ENCODE measurements at regions not wholly inside any gene's neighbourhood (a gene's known extent, or its start where the extent isn't known, plus 50 kb on each side); places are given as distances from the start of the nearest gene placed in this dataset.

DNA sequence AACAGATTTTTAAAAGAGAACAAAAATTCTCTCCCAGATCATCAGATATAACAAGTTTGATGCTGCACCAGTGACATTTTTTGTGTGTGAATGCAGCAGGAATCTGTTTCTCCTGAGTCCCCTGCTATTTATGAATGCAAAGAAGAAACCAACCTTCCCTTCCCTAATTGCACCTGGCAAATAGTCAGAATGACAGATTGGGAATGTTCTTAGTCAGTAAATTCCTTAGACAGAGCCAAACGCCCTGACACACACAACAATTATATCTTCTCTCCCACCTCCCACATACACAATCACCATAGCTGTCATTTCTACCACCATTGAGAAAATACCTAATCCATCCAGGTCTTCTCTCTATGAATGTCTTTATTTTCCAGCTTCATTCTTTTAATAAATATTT lies 174.4 kb downstream of the ALG10B start:
- CTCF ChIA-PET, result no interaction called here
- Histone ChIP-seq H3K36me3 (ENCODE audit: low read depth, low read length) (no peaks in the 10 kb centered on the region), H3K4me3 (ENCODE audit: low read length) (no peak overlapping the region), H2AFZ (ENCODE audit: low read length) (no peak overlapping the region), H3K9ac (ENCODE audit: low read length) (no peak overlapping the region), H3K79me2 (ENCODE audit: low read length) (no peaks in the 10 kb centered on the region), H3K27me3 (ENCODE audit: low read length) (no peaks in the 10 kb centered on the region), H3K9me2 (replicated peaks; ENCODE audit: low read length) (no peaks in the 10 kb centered on the region), H3K9me3 (ENCODE audit: low read length) (no peaks in the 10 kb centered on the region), H3K27ac (ENCODE audit: low read length) (no peak overlapping the region), H3F3A (ENCODE audit: low read length, unreplicated experiment) (no peaks in the 10 kb centered on the region), H3K4me1 (ENCODE audit: insufficient read depth, low read length) (no peaks in the 10 kb centered on the region), H4K20me1 (ENCODE audit: low read length) (no peaks in the 10 kb centered on the region), H3K4me2 (ENCODE audit: low read length) (no peak overlapping the region)
- ATAC-seq (no peak), DNase-seq (no peak)
- TF ChIP-seq EZH2phosphoT487 (IDR thresholded peaks at IDR 0.05; ENCODE audit: borderline replicate concordance, low read length) (no peak), EZH2 (IDR thresholded peaks at IDR 0.05; ENCODE audit: low read length, unreplicated experiment) (no peak)
- TF ChIP-seq, protein P1, sequence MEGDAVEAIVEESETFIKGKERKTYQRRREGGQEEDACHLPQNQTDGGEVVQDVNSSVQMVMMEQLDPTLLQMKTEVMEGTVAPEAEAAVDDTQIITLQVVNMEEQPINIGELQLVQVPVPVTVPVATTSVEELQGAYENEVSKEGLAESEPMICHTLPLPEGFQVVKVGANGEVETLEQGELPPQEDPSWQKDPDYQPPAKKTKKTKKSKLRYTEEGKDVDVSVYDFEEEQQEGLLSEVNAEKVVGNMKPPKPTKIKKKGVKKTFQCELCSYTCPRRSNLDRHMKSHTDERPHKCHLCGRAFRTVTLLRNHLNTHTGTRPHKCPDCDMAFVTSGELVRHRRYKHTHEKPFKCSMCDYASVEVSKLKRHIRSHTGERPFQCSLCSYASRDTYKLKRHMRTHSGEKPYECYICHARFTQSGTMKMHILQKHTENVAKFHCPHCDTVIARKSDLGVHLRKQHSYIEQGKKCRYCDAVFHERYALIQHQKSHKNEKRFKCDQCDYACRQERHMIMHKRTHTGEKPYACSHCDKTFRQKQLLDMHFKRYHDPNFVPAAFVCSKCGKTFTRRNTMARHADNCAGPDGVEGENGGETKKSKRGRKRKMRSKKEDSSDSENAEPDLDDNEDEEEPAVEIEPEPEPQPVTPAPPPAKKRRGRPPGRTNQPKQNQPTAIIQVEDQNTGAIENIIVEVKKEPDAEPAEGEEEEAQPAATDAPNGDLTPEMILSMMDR (conservative IDR thresholded peaks at IDR 0.05; ENCODE audit: low read depth, low read length), result no peak
- intact Hi-C loops (cut with micrococcal nuclease), result loop anchor here (5.0 kb wide), 1 partner anchor 44 kb away; no protein-coding TSS in a partner anchor
- no TSS peak for BruUV-seq (replicated peaks)
- POLR2A ChIA-PET (ENCODE audit: unreplicated experiment), result no interaction called here

DNA sequence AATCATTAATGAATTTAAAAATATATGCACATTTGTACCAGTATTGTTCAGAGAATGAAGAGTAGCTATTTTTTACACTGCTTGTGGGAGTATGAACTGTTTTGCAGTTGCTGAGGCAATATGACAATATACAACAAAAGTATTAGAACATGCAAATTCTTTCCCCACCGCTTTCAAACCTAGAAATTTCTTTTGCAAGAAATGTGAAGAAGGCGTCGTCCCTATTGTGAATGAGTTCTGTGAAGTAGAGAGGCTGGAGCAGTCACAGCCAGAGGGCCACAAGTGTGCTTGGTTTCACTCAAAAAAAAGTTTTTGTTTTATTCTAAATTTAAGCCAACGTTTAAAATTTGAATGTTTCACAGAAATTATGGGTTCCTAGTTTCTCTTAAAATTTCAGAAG lies 184.9 kb downstream of the ALG10B start:
- CTCF ChIA-PET, result no interaction called here
- TF ChIP-seq, protein P1 (conservative IDR thresholded peaks at IDR 0.05; ENCODE audit: low read depth, low read length), result no peak
- TF ChIP-seq EZH2 (IDR thresholded peaks at IDR 0.05; ENCODE audit: low read length, unreplicated experiment) (no peak), EZH2phosphoT487 (IDR thresholded peaks at IDR 0.05; ENCODE audit: borderline replicate concordance, low read length) (no peak)
- Histone ChIP-seq H3K4me2 (ENCODE audit: low read length) (no peak overlapping the region), H3K27me3 (ENCODE audit: low read length) (no peaks in the 10 kb centered on the region), H4K20me1 (ENCODE audit: low read length) (no peaks in the 10 kb centered on the region), H3K4me1 (ENCODE audit: insufficient read depth, low read length) (peaks cover 8% of the 10 kb centered on the region; the same call in 1 of the 2 replicates), H3K9me3 (ENCODE audit: low read length) (0 out of 2 replicates have a peak, but pooled peaks cover 8% of the 10 kb centered on the region), H3F3A (ENCODE audit: low read length, unreplicated experiment) (no peaks in the 10 kb centered on the region), H3K27ac (ENCODE audit: low read length) (no peak overlapping the region), H3K9me2 (replicated peaks; ENCODE audit: low read length) (no peaks in the 10 kb centered on the region), H3K9ac (ENCODE audit: low read length) (no peak overlapping the region), H3K79me2 (ENCODE audit: low read length) (no peaks in the 10 kb centered on the region), H3K4me3 (ENCODE audit: low read length) (no peak overlapping the region), H3K36me3 (ENCODE audit: low read depth, low read length) (no peaks in the 10 kb centered on the region), H2AFZ (ENCODE audit: low read length) (no peak overlapping the region)
- ATAC-seq (no peak), DNase-seq (no peak)
- POLR2A ChIA-PET (ENCODE audit: unreplicated experiment), result no interaction called here
- intact Hi-C loops (cut with micrococcal nuclease), result loop anchor here (10.0 kb wide), 1 partner anchor 117 kb away; no protein-coding TSS in a partner anchor
- no TSS peak for BruUV-seq (replicated peaks)

DNA sequence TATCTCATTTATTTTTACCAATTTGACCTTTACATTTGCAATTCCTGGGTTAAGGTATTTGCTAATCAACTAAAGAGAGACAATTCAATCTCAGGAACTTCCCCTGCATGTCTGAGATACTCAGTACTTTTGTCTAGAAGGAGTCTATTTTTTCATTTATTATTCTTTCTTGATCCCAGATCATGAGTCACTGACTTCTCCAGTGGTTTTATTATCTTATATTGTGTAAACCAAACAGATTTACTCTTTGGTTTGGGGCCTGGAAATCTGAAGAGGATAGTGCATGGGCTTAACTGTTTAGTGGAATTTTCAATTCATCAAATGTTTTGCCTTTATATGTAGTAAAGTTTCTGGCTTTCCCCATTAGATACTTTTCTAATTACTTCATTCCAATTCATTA lies 185.4 kb downstream of the ALG10B start:
- Histone ChIP-seq H3K36me3 (ENCODE audit: low read depth, low read length) (no peaks in the 10 kb centered on the region), H3K9me3 (ENCODE audit: low read length) (0 out of 2 replicates have a peak, but pooled peaks cover 8% of the 10 kb centered on the region), H3K4me1 (ENCODE audit: insufficient read depth, low read length) (peaks cover 8% of the 10 kb centered on the region; the same call in 1 of the 2 replicates), H3K4me2 (ENCODE audit: low read length) (no peak overlapping the region), H4K20me1 (ENCODE audit: low read length) (no peaks in the 10 kb centered on the region), H3K4me3 (ENCODE audit: low read length) (no peak overlapping the region), H3K9me2 (replicated peaks; ENCODE audit: low read length) (no peaks in the 10 kb centered on the region), H3K27ac (ENCODE audit: low read length) (no peak overlapping the region), H2AFZ (ENCODE audit: low read length) (no peak overlapping the region), H3K9ac (ENCODE audit: low read length) (no peak overlapping the region), H3K27me3 (ENCODE audit: low read length) (no peaks in the 10 kb centered on the region), H3K79me2 (ENCODE audit: low read length) (no peaks in the 10 kb centered on the region), H3F3A (ENCODE audit: low read length, unreplicated experiment) (no peaks in the 10 kb centered on the region)
- DNase-seq, result peak; percentile 42
- peak; percentile 85 for ATAC-seq
- BruUV-seq (replicated peaks), result no TSS peak
- no peak for TF ChIP-seq EZH2phosphoT487 (IDR thresholded peaks at IDR 0.05; ENCODE audit: borderline replicate concordance, low read length)
- TF ChIP-seq EZH2 (IDR thresholded peaks at IDR 0.05; ENCODE audit: low read length, unreplicated experiment), result no peak
- TF ChIP-seq, protein P1 (conservative IDR thresholded peaks at IDR 0.05; ENCODE audit: low read depth, low read length), result no peak
- POLR2A ChIA-PET (ENCODE audit: unreplicated experiment), result no interaction called here
- intact Hi-C loops (cut with micrococcal nuclease), result loop anchor here (10.0 kb wide), 1 partner anchor 117 kb away; no protein-coding TSS in a partner anchor
- CTCF ChIA-PET, result no interaction called here
